CD14-positive monocyte (primary cell): ENCODE measurements at regions not wholly inside any gene's neighbourhood (a gene's known extent, or its start where the extent isn't known, plus 50 kb on each side); places are given as distances from the start of the nearest gene placed in this dataset.

Source experiments
- DNase-seq, 3 donors: peaks; one replicate each; pipeline ENCODE4 v3.0.0-alpha.2; 2011 to 2022
- H2AFZ ChIP-seq: 2 replicates; pipeline ENCODE4 v1.6.0; 2012; ENCODE audit warnings: mild to moderate bottlenecking, low read depth, low read length, inconsistent platforms; ENCODE audit not compliant: insufficient read depth, poor library complexity, severe bottlenecking
- H3K27ac ChIP-seq, 2 donors: 1 replicate in 1 of 2; 2 replicates in 1 of 2; pipeline ENCODE4 v1.5.1; 2012 to 2013; ENCODE audit warnings: low read length in 2 of 2, control low read depth in 1 of 2, inconsistent platforms in 1 of 2, low read depth in 1 of 2, mild to moderate bottlenecking in 1 of 2
- H3K27me3 ChIP-seq, 2 donors: one replicate each; pipeline versions ENCODE4 v1.6.0 to v1.6.1; 2011 to 2013; ENCODE audit warnings: low read length in 2 of 2; ENCODE audit not compliant: control insufficient read depth in 2 of 2, insufficient read depth in 2 of 2
- H3K36me3 ChIP-seq, 2 donors: replicated peaks in 1 of 2; 1 replicate in 1 of 2; 2 replicates in 1 of 2; pipeline versions ENCODE4 v1.5.1 to v1.6.1; 2012 to 2013; ENCODE audit warnings: low read length in 2 of 2, control low read depth in 1 of 2, inconsistent platforms in 1 of 2, mild to moderate bottlenecking in 1 of 2; ENCODE audit not compliant: insufficient read depth in 2 of 2, control insufficient read depth in 1 of 2
- H3K4me1 ChIP-seq, 2 donors: 1 replicate in 1 of 2; 2 replicates in 1 of 2; pipeline versions ENCODE4 v1.5.1 to v1.6.1; 2012 to 2013; ENCODE audit warnings: low read length in 2 of 2, control low read depth in 1 of 2, inconsistent platforms in 1 of 2, mild to moderate bottlenecking in 1 of 2, moderate library complexity in 1 of 2; ENCODE audit not compliant: insufficient read depth in 2 of 2, control insufficient read depth in 1 of 2
- H3K4me2 ChIP-seq: replicated peaks from 2 replicates; pipeline ENCODE3; 2012; ENCODE audit warnings: low read length, moderate library complexity, mild to moderate bottlenecking; ENCODE audit not compliant: poor library complexity, severe bottlenecking; ENCODE audit errors: extremely low read depth
- H3K4me3 ChIP-seq, 3 experiments: fragments of 200-600 bp in 1 of 3; sonication (generic) in 1 of 3; replicated peaks in 1 of 3; 1 replicate in 2 of 3; 2 replicates in 1 of 3; pipeline ENCODE4 v1.5.1; 2011 to 2013; ENCODE audit warnings: low read length in 3 of 3, mild to moderate bottlenecking in 3 of 3, control low read depth in 2 of 3, low read depth in 2 of 3, inconsistent platforms in 1 of 3, moderate library complexity in 1 of 3
- H3K79me2 ChIP-seq: 2 replicates; pipeline ENCODE4 v1.6.0; 2012; ENCODE audit warnings: mild to moderate bottlenecking, control low read depth, inconsistent platforms, low read length, moderate library complexity; ENCODE audit not compliant: insufficient read depth
- H3K9ac ChIP-seq: 2 replicates; pipeline ENCODE4 v1.6.0; 2017; ENCODE audit warnings: low read length, mild to moderate bottlenecking; ENCODE audit not compliant: insufficient read depth, poor library complexity, severe bottlenecking
- H3K9me3 ChIP-seq, 2 donors: replicated peaks in 1 of 2; 1 replicate in 1 of 2; 2 replicates in 1 of 2; pipeline versions ENCODE4 v1.5.1 to v1.6.1; 2012 to 2013; ENCODE audit warnings: low read length in 2 of 2, control low read depth in 1 of 2; ENCODE audit not compliant: control insufficient read depth in 1 of 2, insufficient read depth in 1 of 2
- H4K20me1 ChIP-seq: 2 replicates; pipeline ENCODE4 v1.6.0; 2012; ENCODE audit warnings: mild to moderate bottlenecking, low read length, control low read depth, moderate library complexity; ENCODE audit not compliant: insufficient read depth
- H3K27ac Mint-ChIP-seq, 7 donors: one replicate each; pipeline ENCODE4 v1.8.0; 2020; ENCODE audit warnings: mild to moderate bottlenecking in 7 of 7, mixed read lengths in 7 of 7, moderate library complexity in 6 of 7, inconsistent platforms in 2 of 7
- H3K27me3 Mint-ChIP-seq, 3 donors: one replicate each; pipeline ENCODE4 v1.8.0; 2021 to 2022; ENCODE audit warnings: low read depth in 3 of 3, mild to moderate bottlenecking in 3 of 3, mixed read lengths in 3 of 3, moderate library complexity in 3 of 3, inconsistent platforms in 1 of 3
- H3K36me3 Mint-ChIP-seq, 2 donors: one replicate each; pipeline ENCODE4 v1.8.0; 2020; ENCODE audit warnings: mixed read lengths in 2 of 2, inconsistent platforms in 1 of 2, mild to moderate bottlenecking in 1 of 2
- H3K4me1 Mint-ChIP-seq: one replicate; pipeline ENCODE4 v1.8.0; 2020; ENCODE audit warnings: mild to moderate bottlenecking, mixed read lengths
- H3K4me3 Mint-ChIP-seq, 2 donors: one replicate each; pipeline ENCODE4 v1.8.0; 2020; ENCODE audit warnings: mild to moderate bottlenecking in 2 of 2, mixed read lengths in 2 of 2, moderate library complexity in 1 of 2
- H3K9me3 Mint-ChIP-seq, 7 donors: one replicate each; pipeline ENCODE4 v1.8.0; 2020 to 2022; ENCODE audit warnings: mixed read lengths in 7 of 7, mild to moderate bottlenecking in 6 of 7, moderate library complexity in 6 of 7, inconsistent platforms in 2 of 7
- CTCF ChIP-seq: fragments of 200-600 bp; IDR thresholded peaks from one replicate; pipeline ENCODE4 v1.8.0; 2022; ENCODE audit warnings: antibody characterized with exemption, mild to moderate bottlenecking
- WGBS: methylation state at CpG from one replicate; pipeline ENCODE4 v1.1.5; 2013; ENCODE audit warnings: missing lambda C conversion rate; ENCODE audit not compliant: insufficient coverage; 5-methylcytosine and 5-hydroxymethylcytosine counted together
- intact Hi-C, 2 donors: fragments of 100-400 bp; cut with micrococcal nuclease; formaldehyde crosslinking; loops; one replicate each; pipeline versions ENCODE4 v1.15.0 to v1.15.1; 2023

DNA sequence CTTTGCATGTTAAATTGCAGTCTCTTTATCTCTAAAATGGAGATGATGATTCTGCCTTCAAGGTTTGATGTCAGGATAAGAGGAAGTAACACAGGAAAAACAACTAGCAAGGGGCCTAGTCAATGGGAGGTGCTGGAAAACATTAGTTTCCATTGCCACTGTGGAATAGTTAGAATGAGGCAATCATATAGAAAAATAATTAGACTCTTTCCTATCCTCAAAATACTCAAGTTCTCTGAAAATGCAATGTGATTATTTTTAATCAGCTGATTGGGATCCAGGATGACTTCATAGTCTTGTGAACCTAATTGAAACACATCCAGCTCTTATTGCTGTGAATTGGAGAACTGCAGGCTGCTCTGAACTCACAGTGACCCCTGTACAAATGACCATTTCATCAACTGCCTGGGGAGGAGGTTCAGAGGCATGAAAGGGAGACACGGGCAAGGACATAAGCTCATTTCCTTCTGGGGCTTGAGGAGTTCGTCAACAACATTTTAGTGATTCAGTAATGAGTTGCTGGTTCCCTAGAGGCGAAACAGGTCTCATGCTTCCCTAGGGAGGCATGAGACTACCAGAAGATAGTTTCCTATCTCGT, 422.5 kb downstream of the LPIN1 start:
- Histone ChIP-seq H3K36me3 (no peaks in the 10 kb centered on the region), H3K9ac (no peak overlapping the region), H3K27ac (peak overlapping the region; percentile 48 to 78), H3K9me3 (no peaks in the 10 kb centered on the region), H3K79me2 (no peaks in the 10 kb centered on the region), H3K4me3 (no peak overlapping the region), H4K20me1 (no peaks in the 10 kb centered on the region), H2AFZ (no peak overlapping the region), H3K4me1 (peaks cover 22 to 23% of the 10 kb centered on the region in 2 donors), H3K4me2 (no peak overlapping the region), H3K27me3 (no peaks in the 10 kb centered on the region)
- 33% methylated on average over 3 of the region's 4 CpGs for WGBS
- Mint-ChIP-seq H3K36me3 (no peaks in the 10 kb centered on the region), H3K27me3 (peaks cover 2 to 7% (median 4%) of the 10 kb centered on the region in 3 donors), H3K9me3 (peaks cover 0 to 5% (median 0%) of the 10 kb centered on the region in 7 donors), H3K4me1 (peaks cover 25% of the 10 kb centered on the region), H3K27ac (peak overlapping the region; percentile 90 to 96 (median 93)), H3K4me3 (peak overlapping the region in 1 of 2 donors; percentile 4)
- no peak for TF ChIP-seq CTCF
- peak; percentile 78 to 89 (median 86) for DNase-seq
- intact Hi-C loops: loop anchor here in 1 of 2 donors (10.0 kb wide), 1 partner anchor 526 kb away; no protein-coding TSS in a partner anchor

GRCh38 chr2:12169721-12170120, 423.3 kb downstream of the LPIN1 start:
- H3K79me2 ChIP-seq: no peaks in the 10 kb centered on the region
- H3K27ac Mint-ChIP-seq: peak overlapping the region; percentile 90 to 96 (median 93)
- peaks cover 0 to 5% (median 0%) of the 10 kb centered on the region in 7 donors for H3K9me3 Mint-ChIP-seq
- no peak overlapping the region for H3K4me3 ChIP-seq
- no peaks in the 10 kb centered on the region for H4K20me1 ChIP-seq
- no peak overlapping the region for H3K9ac ChIP-seq
- no peaks in the 10 kb centered on the region for H3K27me3 ChIP-seq
- WGBS: no CpG with 5 or more reads among the region's 6 CpGs
- H3K4me1 ChIP-seq: peaks cover 22 to 23% of the 10 kb centered on the region in 2 donors
- H3K27me3 Mint-ChIP-seq: peaks cover 2 to 7% (median 4%) of the 10 kb centered on the region in 3 donors
- no peak overlapping the region for H3K4me2 ChIP-seq
- no peak overlapping the region for H2AFZ ChIP-seq
- no peak overlapping the region for H3K4me3 Mint-ChIP-seq
- no peaks in the 10 kb centered on the region for H3K36me3 ChIP-seq
- peak overlapping the region in 1 of 2 donors; percentile 78 for H3K27ac ChIP-seq
- no peak for TF ChIP-seq CTCF
- DNase-seq: peak; percentile 72 to 88 (median 85)
- H3K9me3 ChIP-seq: no peaks in the 10 kb centered on the region
- intact Hi-C loops: loop anchor here in 1 of 2 donors (10.0 kb wide), 1 partner anchor 525 kb away; no protein-coding TSS in a partner anchor
- H3K4me1 Mint-ChIP-seq: peaks cover 27% of the 10 kb centered on the region
- H3K36me3 Mint-ChIP-seq: no peaks in the 10 kb centered on the region
